ENCODE measurements at regions not wholly inside any gene's neighbourhood (a gene's known extent, or its start where the extent isn't known, plus 50 kb on each side); places are given as distances from the start of the nearest gene placed in this dataset.

- no peak for DNase-seq
Measured at GRCh38 chr2:221145396-221145795, 426.7 kb downstream of the EPHA4 start.

DNA sequence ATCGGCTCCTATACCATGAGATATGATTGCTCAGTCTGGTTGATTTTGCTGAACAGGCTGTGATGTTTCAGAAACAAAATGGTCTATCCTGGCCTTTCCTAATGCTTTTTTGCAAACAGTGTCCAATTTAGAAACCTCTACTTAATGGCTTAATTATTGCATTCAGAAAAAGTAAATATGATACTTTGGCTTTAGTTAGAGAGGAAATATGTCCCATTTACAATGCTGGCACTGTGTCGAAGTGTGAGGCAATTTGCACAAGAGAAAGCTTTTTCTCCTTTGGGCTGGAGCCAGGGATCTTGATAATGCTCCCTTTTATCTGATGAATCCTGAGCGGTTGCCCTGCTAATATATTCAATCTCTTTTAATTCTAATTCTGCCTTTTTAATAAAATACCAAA, 418.9 kb downstream of the EPHA4 start:
- DNase-seq: no peak

- DNase-seq: no peak
Measured at GRCh38 chr2:221154176-221154575, 417.9 kb downstream of the EPHA4 start.

DNA sequence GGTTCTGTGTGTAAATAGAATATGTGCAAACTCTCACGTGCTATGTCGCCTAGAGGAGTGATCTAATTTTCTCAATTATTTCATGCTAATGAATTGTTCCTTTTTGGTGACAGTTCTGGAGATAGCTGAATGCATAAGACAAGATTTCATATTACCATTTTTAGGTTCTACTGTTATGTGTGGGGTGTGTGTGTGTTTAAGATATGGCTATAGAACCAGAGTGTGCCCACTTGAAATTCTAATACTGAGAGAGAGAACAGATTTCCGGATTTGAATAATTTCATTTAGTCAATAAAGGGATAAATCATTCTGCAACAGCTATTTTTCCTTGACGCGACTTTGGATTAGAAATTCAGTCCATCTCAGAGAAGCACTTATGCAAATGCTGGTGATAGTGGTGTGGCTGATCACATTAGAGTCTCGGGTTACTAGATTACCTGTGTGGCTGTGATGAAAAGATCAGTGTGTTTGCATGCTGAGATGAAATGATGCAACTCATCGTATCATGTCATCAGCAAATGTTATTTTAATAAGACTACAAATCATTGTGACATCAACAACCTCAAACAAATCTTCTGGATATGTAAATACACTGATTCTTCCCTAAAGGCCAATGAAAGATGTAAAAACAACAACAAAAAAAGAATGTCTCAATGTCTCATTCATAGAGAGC, 415.9 kb downstream of the EPHA4 start:
- no peak for DNase-seq

DNA sequence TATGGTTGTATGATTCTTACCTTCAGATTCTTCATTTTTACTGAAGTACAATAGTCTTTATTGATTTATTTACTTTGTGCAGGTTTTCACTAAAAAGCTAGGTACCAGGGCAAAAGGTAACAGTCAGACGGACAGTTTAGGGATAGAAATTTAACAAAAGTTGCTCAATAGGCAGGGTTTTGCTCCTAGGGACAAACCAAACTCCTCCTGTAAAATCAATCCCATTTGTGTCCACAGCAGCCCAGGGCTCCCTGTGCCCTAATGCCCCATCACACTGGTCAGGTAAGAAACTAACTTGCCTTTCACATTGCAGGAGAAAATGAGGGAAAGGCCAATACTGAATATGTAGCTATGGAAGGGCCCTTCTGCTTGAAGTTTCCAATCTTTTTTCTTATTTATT, 410.9 kb downstream of the EPHA4 start:
- DNase-seq: no peak

DNA sequence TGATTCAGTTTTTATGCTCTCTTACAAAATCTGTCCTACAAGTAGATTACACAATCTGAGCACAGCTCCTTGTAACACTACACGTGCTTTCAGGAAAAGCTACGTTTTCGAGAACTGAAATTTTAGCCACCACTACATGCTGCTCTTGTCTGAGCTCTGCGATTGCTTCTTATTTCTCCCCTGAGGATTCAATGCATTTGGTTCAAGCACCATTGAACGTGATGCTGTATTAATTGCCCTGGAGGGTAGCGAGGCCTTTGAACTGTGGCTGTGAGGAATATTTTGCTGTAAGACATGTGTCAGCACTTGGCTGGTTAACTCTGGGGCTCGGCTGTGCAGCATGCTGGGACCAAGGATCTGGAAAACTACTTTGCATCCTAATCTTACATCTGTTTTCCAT, 405.8 kb downstream of the EPHA4 start:
- no peak for DNase-seq

- DNase-seq: no peak
Measured at GRCh38 chr2:221167561-221167960, 404.5 kb downstream of the EPHA4 start.

DNA sequence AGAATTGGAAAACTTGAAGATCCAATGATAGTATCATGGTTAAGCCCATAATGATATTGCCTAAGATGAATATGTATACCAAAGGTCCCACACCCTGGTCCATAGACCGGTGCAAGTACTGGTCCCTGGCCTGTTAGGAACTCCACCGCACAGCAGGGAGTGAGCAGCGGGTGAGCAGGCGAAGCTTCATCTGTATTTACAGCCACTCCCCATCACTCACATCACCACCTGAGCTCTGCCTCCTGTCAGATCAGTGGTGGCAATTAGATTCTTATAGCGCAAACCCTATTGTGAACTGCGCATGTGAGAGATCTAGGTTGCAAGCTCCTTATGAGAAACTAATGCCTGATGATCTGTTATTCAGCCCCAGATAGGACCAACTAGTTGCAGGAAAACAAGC, 402.4 kb downstream of the EPHA4 start:
- DNase-seq: no peak

DNA sequence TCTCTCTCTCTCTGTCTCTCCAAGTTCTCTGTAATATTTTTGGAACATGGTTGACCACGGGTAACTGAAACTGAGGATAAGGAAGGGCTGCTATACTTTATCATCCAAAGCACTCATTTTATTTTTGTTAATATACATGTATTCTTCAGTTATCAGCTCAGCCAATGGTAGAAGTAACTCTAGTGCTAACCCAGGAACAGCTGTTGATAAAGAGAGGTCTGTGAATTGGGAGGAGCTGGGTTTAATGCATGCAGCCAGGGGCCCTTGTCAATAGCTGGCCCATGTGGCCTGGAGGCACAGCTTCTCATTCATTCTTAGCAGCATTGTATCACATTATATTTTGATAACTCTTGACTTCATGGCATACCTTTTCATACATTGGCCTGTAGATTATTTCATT, 401.6 kb downstream of the EPHA4 start:
- no peak for DNase-seq

- DNase-seq: no peak
Measured at GRCh38 chr2:221176667-221177066, 395.4 kb downstream of the EPHA4 start.

DNA sequence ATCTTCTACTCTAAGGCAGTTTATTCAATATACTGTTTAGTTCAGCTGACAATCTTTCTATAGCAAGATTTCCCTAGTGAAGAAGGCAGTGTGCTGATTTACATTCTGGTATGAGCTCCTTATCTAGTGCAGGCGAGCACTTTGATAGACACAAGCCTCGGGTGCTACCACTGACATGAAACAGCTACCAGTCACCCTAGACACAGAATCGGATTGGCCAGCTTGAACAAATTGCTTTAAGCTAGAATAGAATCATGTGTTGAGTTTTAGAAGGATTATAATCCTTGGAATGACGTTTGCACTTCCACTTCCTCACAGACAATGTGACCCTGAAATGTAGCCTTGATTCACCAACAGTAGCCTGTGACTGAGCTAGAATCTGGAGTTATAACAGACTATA, 394.0 kb downstream of the EPHA4 start:
- no peak for DNase-seq

DNA sequence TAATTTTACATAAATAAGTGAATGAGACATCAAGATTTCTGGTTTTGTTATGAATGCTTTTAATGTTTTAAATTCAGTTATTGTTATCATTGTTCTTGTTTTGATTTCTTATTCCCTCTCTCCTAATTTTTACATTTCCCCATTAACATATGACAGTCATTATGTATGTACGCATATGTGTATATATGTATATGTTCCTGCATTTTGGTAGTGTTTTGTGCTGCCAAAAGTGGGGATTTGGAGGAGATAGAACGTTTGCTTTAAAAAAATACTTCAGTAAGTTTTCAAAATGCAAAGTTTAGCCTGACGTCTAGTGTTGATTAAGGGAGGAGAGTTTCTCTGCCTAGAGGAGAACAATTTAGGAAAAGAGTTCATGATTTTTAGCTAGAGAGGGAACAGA, 385.2 kb downstream of the EPHA4 start:
- no peak for DNase-seq

- DNase-seq: no peak
Measured at GRCh38 chr2:221189431-221190067, 382.6 kb downstream of the EPHA4 start.

DNA sequence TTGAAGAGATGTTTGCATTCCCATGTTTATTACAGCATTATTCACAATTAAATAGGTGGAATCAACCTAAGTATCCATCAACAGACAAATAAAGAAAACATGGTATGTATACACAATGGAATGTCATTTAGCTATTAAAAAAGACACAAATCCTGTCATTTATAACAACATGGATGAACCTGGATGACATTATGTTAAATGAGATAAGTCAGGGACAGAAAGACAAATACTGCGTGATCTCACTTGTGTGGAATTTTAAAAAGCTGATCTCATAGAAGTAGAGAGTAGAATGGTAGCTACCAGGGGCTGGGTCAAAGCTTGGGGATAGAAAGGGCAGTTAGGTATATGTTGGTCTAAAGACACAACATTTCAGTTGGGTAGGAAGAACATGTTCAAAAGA, 376.3 kb downstream of the EPHA4 start:
- no peak for DNase-seq

DNA sequence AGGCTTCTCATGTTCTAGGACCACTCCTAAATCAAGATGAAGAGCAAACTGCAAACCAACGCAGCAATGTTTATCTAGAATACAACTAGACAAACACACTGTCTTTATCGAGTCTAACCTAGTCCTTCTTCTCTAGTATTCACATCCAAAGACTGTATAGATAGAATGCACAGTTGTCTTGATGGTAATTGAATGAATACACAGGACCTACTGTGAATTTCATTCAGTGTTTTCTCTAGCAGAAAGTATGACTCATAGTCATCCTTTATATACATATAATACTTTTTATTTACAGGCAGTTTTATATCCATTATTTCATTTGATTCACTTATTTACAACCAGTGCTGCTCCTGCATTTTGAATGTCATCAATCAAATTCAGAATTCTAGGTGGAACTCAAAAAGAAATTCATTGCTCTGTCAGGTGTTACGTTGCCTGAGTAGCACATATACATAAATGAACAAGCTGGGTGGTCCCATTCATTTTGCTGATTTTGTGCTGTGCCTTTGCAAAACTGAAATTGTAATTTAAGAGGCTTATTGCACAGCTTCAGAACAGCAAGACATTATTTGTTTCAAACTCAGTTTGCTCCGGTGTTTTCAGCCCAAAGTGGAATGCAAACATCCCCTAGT, 374.8 kb downstream of the EPHA4 start:
- no peak for DNase-seq

DNA sequence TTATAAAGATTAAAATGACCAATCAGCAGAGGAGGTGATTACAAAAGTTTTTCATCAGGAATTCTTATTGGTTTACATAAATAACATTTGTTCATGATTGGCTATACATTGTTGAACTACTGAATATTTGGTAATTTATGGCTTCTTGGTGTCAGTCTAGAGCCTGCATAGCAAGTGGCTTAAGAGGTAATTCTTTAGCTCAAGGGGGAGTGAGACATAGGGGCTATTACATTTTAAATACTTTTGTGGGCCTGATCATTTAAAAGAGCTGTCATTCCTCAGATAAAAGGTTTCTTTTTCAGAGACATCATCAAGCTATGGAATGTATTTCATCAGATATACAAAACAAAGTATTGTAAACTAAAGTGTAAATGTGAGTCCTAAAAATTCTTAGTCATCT, 373.8 kb downstream of the EPHA4 start:
- DNase-seq: no peak

- DNase-seq: no peak
Measured at GRCh38 chr2:221200184-221200839, 371.8 kb downstream of the EPHA4 start.

DNA sequence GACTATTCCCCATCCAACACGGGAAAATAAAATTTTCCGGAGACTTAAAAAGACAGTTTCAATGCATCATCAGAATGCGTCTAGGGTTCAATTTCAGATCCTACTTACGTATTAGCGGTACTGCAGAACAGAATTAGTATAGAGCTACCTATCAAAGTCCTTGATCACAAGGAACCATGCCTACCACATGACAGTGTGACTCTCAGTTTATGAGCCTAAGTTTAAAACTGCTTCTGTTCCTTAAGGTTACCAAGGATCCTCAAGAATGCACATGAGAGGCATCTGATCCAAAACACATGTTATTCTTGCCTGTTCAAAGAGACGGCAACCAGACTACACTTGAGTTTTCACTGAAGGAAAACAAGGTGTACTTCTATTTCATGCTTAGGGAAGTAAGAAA, 369.7 kb downstream of the EPHA4 start:
- no peak for DNase-seq

DNA sequence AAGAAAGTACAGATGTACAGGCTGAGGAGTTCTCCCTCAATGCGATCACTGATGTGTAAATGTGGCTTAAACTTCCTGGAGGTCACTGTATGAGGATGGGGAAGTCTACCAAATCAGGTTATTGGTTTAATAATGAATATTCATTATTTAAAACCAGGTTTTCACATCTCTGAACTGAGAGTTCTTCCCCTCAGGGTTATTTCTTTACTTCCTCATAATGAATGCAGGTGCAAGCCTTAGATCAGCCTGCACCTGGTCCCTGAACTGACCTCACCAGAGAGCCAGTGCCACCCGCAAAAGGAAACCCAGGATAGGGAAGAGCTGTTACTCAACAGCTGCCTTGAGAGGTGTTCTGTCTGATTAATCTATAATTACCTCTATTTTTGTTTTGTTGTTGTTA, 369.0 kb downstream of the EPHA4 start:
- no peak for DNase-seq

- no peak for DNase-seq
Measured at GRCh38 chr2:221203856-221204255, 368.2 kb downstream of the EPHA4 start.

GRCh38 chr2:221204699-221205098, 367.4 kb downstream of the EPHA4 start:
- DNase-seq: no peak

- no peak for DNase-seq
Measured at GRCh38 chr2:221205103-221205673, 366.9 kb downstream of the EPHA4 start.

- no peak for DNase-seq
Measured at GRCh38 chr2:221210686-221211085, 361.4 kb downstream of the EPHA4 start.

All from renal pelvis (tissue), 1 donor.